ENCODE measurements at regions not wholly inside any gene's neighbourhood (a gene's known extent, or its start where the extent isn't known, plus 50 kb on each side); places are given as distances from the start of the nearest gene placed in this dataset.
"Not testable (repeated sequence)": the region's sequence is repeated elsewhere in the genome, so short reads cannot be mapped to it uniquely, and the experiment has no call there.

GRCh38 chrX:110965409-110966090 lies 130.4 kb upstream of the PAK3 start:
- no peak for DNase-seq (ENCODE audit: low read depth in 3 of 3)

GRCh38 chrX:110964786-110965185 lies 131.2 kb upstream of the PAK3 start:
- no peak for DNase-seq (ENCODE audit: low read depth in 3 of 3)

- DNase-seq (ENCODE audit: low read depth in 3 of 3) = no peak
Measured at GRCh38 chrX:110962451-110962850, 133.5 kb upstream of the PAK3 start.

- DNase-seq (ENCODE audit: low read depth in 3 of 3) = no peak
Measured at GRCh38 chrX:110955706-110956105, 140.3 kb upstream of the PAK3 start.

GRCh38 chrX:110954428-110955100 lies 141.4 kb upstream of the PAK3 start:
- DNase-seq (ENCODE audit: low read depth in 3 of 3) = no peak

GRCh38 chrX:110951472-110952269 lies 144.3 kb upstream of the PAK3 start:
- DNase-seq (ENCODE audit: low read depth in 3 of 3) = no peak

- no peak for DNase-seq (ENCODE audit: low read depth in 3 of 3)
Measured at GRCh38 chrX:110944751-110945675, 149.4 kb upstream of the CHRDL1 start.

GRCh38 chrX:110944311-110944750 lies 148.7 kb upstream of the CHRDL1 start:
- DNase-seq (ENCODE audit: low read depth in 3 of 3) = no peak

- DNase-seq (ENCODE audit: low read depth in 3 of 3) = no peak
Measured at GRCh38 chrX:110941906-110942305, 146.3 kb upstream of the CHRDL1 start.

- DNase-seq (ENCODE audit: low read depth in 3 of 3) = no peak
Measured at GRCh38 chrX:110938977-110939732, 143.5 kb upstream of the CHRDL1 start.

- no peak for DNase-seq (ENCODE audit: low read depth in 3 of 3)
Measured at GRCh38 chrX:110924871-110925270, 129.3 kb upstream of the CHRDL1 start.

- DNase-seq (ENCODE audit: low read depth in 3 of 3) = no peak
Measured at GRCh38 chrX:110920991-110921390, 125.4 kb upstream of the CHRDL1 start.

- DNase-seq (ENCODE audit: low read depth in 3 of 3) = no peak
Measured at GRCh38 chrX:110915570-110915969, 120.0 kb upstream of the CHRDL1 start.

- DNase-seq (ENCODE audit: low read depth in 3 of 3) = no peak
Measured at GRCh38 chrX:110915111-110915510, 119.5 kb upstream of the CHRDL1 start.

GRCh38 chrX:110914281-110914680 lies 118.7 kb upstream of the CHRDL1 start:
- DNase-seq (ENCODE audit: low read depth in 3 of 3) = no peak

GRCh38 chrX:110904747-110905146 lies 109.1 kb upstream of the CHRDL1 start:
- DNase-seq (ENCODE audit: low read depth in 3 of 3) = not testable (repeated sequence)

- DNase-seq (ENCODE audit: low read depth in 3 of 3) = no peak
Measured at GRCh38 chrX:110881971-110882370, 86.4 kb upstream of the CHRDL1 start.

- DNase-seq (ENCODE audit: low read depth in 3 of 3) = no peak
Measured at GRCh38 chrX:110877326-110877725, 81.7 kb upstream of the CHRDL1 start.

GRCh38 chrX:110871839-110872238 lies 76.2 kb upstream of the CHRDL1 start:
- DNase-seq (ENCODE audit: low read depth in 3 of 3) = no peak

- no peak for DNase-seq (ENCODE audit: low read depth in 3 of 3)
Measured at GRCh38 chrX:110866421-110866820, 70.8 kb upstream of the CHRDL1 start.

GRCh38 chrX:110863883-110864282 lies 68.3 kb upstream of the CHRDL1 start:
- no peak for DNase-seq (ENCODE audit: low read depth in 3 of 3)

Data from stimulated activated CD4-positive, alpha-beta T cell treated with anti-CD3 and anti-CD28 coated beads, TNF-alpha, amount 100 ng/mL, for 48 hours (primary cell).